ENCODE measurements at regions not wholly inside any gene's neighbourhood (a gene's known extent, or its start where the extent isn't known, plus 50 kb on each side); places are given as distances from the start of the nearest gene placed in this dataset.

DNA sequence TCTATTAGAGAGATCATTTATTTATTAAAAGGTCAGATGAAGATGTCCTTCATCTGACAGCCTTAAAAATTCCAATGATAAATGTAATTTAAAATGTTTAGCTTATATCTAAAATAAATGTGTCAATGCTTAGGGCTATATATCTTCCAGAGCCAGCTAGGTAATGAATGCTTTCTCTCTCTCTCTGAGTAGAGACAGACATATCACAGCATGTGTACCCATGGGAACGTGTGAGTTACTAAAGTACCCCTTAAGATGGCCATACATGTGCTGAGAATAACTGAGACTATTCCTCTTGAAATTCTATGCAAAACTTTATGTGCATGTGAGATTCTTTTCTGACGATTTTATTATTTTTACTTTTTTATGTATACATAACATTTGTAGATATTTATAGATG lies 420.9 kb upstream of the ST6GAL2 start:
- no peak for TF ChIP-seq EZH2 (IDR thresholded peaks at IDR 0.05)
- no peak for TF ChIP-seq POLR2AphosphoS5 (IDR thresholded peaks at IDR 0.05; ENCODE audit: borderline replicate concordance, low read depth, low read length)
- TF ChIP-seq FOXP2 (optimal IDR thresholded peaks at IDR 0.05; ENCODE audit: control extremely low read depth, extremely low read length, insufficient read depth): no peak
- Histone ChIP-seq H3K9ac (ENCODE audit: insufficient read length) (no peak overlapping the region), H3K36me3 (ENCODE audit: insufficient read depth, low read length) (no peaks in the 10 kb centered on the region), H3K9me3 (ENCODE audit: low read depth, low read length) (no peaks in the 10 kb centered on the region), H3K27ac (no peak overlapping the region), H3K4me3 (no peak overlapping the region)
- no peak for DNase-seq (ENCODE audit: low read depth, low spot score)

GRCh38 chr2:107308835-107309234 lies 422.9 kb upstream of the ST6GAL2 start:
- TF ChIP-seq FOXP2 (optimal IDR thresholded peaks at IDR 0.05; ENCODE audit: control extremely low read depth, extremely low read length, insufficient read depth) (no peak), EZH2 (IDR thresholded peaks at IDR 0.05) (no peak), POLR2AphosphoS5 (IDR thresholded peaks at IDR 0.05; ENCODE audit: borderline replicate concordance, low read depth, low read length) (no peak)

GRCh38 chr2:107312240-107312639 lies 426.3 kb upstream of the ST6GAL2 start:
- no peaks in the 10 kb centered on the region for H3K9me3 ChIP-seq (ENCODE audit: low read depth, low read length)
- DNase-seq (ENCODE audit: low read depth, low spot score): no peak
- TF ChIP-seq EZH2 (IDR thresholded peaks at IDR 0.05) (no peak), POLR2AphosphoS5 (IDR thresholded peaks at IDR 0.05; ENCODE audit: borderline replicate concordance, low read depth, low read length) (no peak), FOXP2 (optimal IDR thresholded peaks at IDR 0.05; ENCODE audit: control extremely low read depth, extremely low read length, insufficient read depth) (no peak)
- no peak overlapping the region for H3K9ac ChIP-seq (ENCODE audit: insufficient read length)
- no peak overlapping the region for H3K27ac ChIP-seq
- no peaks in the 10 kb centered on the region for H3K36me3 ChIP-seq (ENCODE audit: insufficient read depth, low read length)
- H3K4me3 ChIP-seq: no peak overlapping the region

More at GRCh38 chr2:107308835-107309234, 422.9 kb upstream of the ST6GAL2 start:
- no peak overlapping the region for H3K27ac ChIP-seq
- DNase-seq (ENCODE audit: low read depth, low spot score): no peak
- H3K36me3 ChIP-seq (ENCODE audit: insufficient read depth, low read length): no peaks in the 10 kb centered on the region
- H3K9me3 ChIP-seq (ENCODE audit: low read depth, low read length): no peaks in the 10 kb centered on the region
- H3K4me3 ChIP-seq: no peak overlapping the region
- no peak overlapping the region for H3K9ac ChIP-seq (ENCODE audit: insufficient read length)

DNA sequence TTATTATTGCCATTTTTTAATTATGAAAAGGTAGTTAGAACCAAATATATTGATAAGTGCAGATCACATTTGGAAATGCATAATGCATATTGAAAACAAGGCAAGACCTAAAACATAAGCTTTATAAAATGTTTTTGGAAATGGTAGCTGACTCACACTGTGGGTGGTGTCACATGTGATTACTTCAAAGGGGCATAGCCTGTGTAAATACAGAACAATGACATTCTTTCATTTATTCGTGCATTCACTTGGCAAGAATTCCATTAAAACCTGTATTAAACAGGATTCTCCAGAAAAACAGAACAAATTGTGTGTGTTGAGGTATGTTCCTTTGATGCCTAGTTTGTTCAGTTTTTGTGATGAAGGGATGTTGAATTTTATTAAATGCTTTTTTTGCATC lies 427.3 kb upstream of the ST6GAL2 start:
- Histone ChIP-seq H3K9ac (ENCODE audit: insufficient read length) (no peak overlapping the region), H3K4me3 (no peak overlapping the region), H3K9me3 (ENCODE audit: low read depth, low read length) (no peaks in the 10 kb centered on the region), H3K27ac (no peak overlapping the region), H3K36me3 (ENCODE audit: insufficient read depth, low read length) (no peaks in the 10 kb centered on the region)
- DNase-seq (ENCODE audit: low read depth, low spot score): no peak
- no peak for TF ChIP-seq EZH2 (IDR thresholded peaks at IDR 0.05)
- TF ChIP-seq FOXP2 (optimal IDR thresholded peaks at IDR 0.05; ENCODE audit: control extremely low read depth, extremely low read length, insufficient read depth): no peak
- TF ChIP-seq POLR2AphosphoS5 (IDR thresholded peaks at IDR 0.05; ENCODE audit: borderline replicate concordance, low read depth, low read length): no peak

- no peak overlapping the region for H3K9ac ChIP-seq (ENCODE audit: insufficient read length)
- H3K4me3 ChIP-seq: no peak overlapping the region
- TF ChIP-seq POLR2AphosphoS5 (IDR thresholded peaks at IDR 0.05; ENCODE audit: borderline replicate concordance, low read depth, low read length): no peak
- no peak for TF ChIP-seq EZH2 (IDR thresholded peaks at IDR 0.05)
- no peak for TF ChIP-seq FOXP2 (optimal IDR thresholded peaks at IDR 0.05; ENCODE audit: control extremely low read depth, extremely low read length, insufficient read depth)
- no peaks in the 10 kb centered on the region for H3K9me3 ChIP-seq (ENCODE audit: low read depth, low read length)
- no peaks in the 10 kb centered on the region for H3K36me3 ChIP-seq (ENCODE audit: insufficient read depth, low read length)
- no peak overlapping the region for H3K27ac ChIP-seq
- DNase-seq (ENCODE audit: low read depth, low spot score): no peak
Measured at GRCh38 chr2:107320881-107321280, 434.9 kb upstream of the ST6GAL2 start.

GRCh38 chr2:107322416-107322815 lies 436.4 kb upstream of the ST6GAL2 start:
- Histone ChIP-seq H3K9ac (ENCODE audit: insufficient read length) (no peak overlapping the region), H3K36me3 (ENCODE audit: insufficient read depth, low read length) (no peaks in the 10 kb centered on the region), H3K4me3 (no peak overlapping the region), H3K9me3 (ENCODE audit: low read depth, low read length) (no peaks in the 10 kb centered on the region), H3K27ac (no peak overlapping the region)
- no peak for DNase-seq (ENCODE audit: low read depth, low spot score)
- TF ChIP-seq FOXP2 (optimal IDR thresholded peaks at IDR 0.05; ENCODE audit: control extremely low read depth, extremely low read length, insufficient read depth) (no peak), EZH2 (IDR thresholded peaks at IDR 0.05) (no peak), POLR2AphosphoS5 (IDR thresholded peaks at IDR 0.05; ENCODE audit: borderline replicate concordance, low read depth, low read length) (no peak)

- TF ChIP-seq FOXP2 (optimal IDR thresholded peaks at IDR 0.05; ENCODE audit: control extremely low read depth, extremely low read length, insufficient read depth) (no peak), EZH2 (IDR thresholded peaks at IDR 0.05) (no peak), POLR2AphosphoS5 (IDR thresholded peaks at IDR 0.05; ENCODE audit: borderline replicate concordance, low read depth, low read length) (no peak)
- no peaks in the 10 kb centered on the region for H3K36me3 ChIP-seq (ENCODE audit: insufficient read depth, low read length)
Measured at GRCh38 chr2:107323946-107324565, 438.1 kb upstream of the ST6GAL2 start.

GRCh38 chr2:107325981-107326786 lies 440.2 kb upstream of the ST6GAL2 start:
- Histone ChIP-seq H3K9ac (ENCODE audit: insufficient read length) (no peak overlapping the region), H3K4me3 (no peak overlapping the region), H3K36me3 (ENCODE audit: insufficient read depth, low read length) (no peaks in the 10 kb centered on the region), H3K9me3 (ENCODE audit: low read depth, low read length) (no peaks in the 10 kb centered on the region), H3K27ac (no peak overlapping the region)
- no peak for DNase-seq (ENCODE audit: low read depth, low spot score)
- no peak for TF ChIP-seq EZH2 (IDR thresholded peaks at IDR 0.05)
- TF ChIP-seq POLR2AphosphoS5 (IDR thresholded peaks at IDR 0.05; ENCODE audit: borderline replicate concordance, low read depth, low read length): no peak
- no peak for TF ChIP-seq FOXP2 (optimal IDR thresholded peaks at IDR 0.05; ENCODE audit: control extremely low read depth, extremely low read length, insufficient read depth)

More at GRCh38 chr2:107323946-107324565, 438.1 kb upstream of the ST6GAL2 start:
- no peak overlapping the region for H3K27ac ChIP-seq
- H3K4me3 ChIP-seq: no peak overlapping the region
- H3K9ac ChIP-seq (ENCODE audit: insufficient read length): no peak overlapping the region
- H3K9me3 ChIP-seq (ENCODE audit: low read depth, low read length): no peaks in the 10 kb centered on the region
- DNase-seq (ENCODE audit: low read depth, low spot score): no peak
